Fibroblast of peridontal ligament (primary cell): ENCODE measurements at regions not wholly inside any gene's neighbourhood (a gene's known extent, or its start where the extent isn't known, plus 50 kb on each side); places are given as distances from the start of the nearest gene placed in this dataset.

Experiments
- DNase-seq: peaks from one replicate; pipeline ENCODE4 v3.0.0-alpha.2; 2010; ENCODE audit errors: extremely low read depth

GRCh38 chr5:2240118-2240904 lies 357.6 kb upstream of the IRX4 start:
- DNase-seq: no peak

GRCh38 chr5:2239201-2239910 lies 356.6 kb upstream of the IRX4 start:
- DNase-seq: no peak

- DNase-seq: no peak
These were observed 356.0 kb upstream of the IRX4 start for GRCh38 chr5:2238732-2239131.

- DNase-seq: no peak
These were observed 344.7 kb upstream of the IRX4 start for GRCh38 chr5:2227433-2227832.

- no peak for DNase-seq
These were observed 342.0 kb upstream of the IRX4 start for GRCh38 chr5:2224689-2225088.

GRCh38 chr5:2223303-2223702 lies 340.6 kb upstream of the IRX4 start:
- no peak for DNase-seq

- no peak for DNase-seq
These were observed 339.7 kb upstream of the IRX4 start for GRCh38 chr5:2222246-2222992.

GRCh38 chr5:2221450-2221849 lies 338.7 kb upstream of the IRX4 start:
- DNase-seq: no peak

- DNase-seq: no peak
These were observed 338.0 kb upstream of the IRX4 start for GRCh38 chr5:2220741-2221140.

GRCh38 chr5:2219149-2219776 lies 336.5 kb upstream of the IRX4 start:
- DNase-seq: no peak

- no peak for DNase-seq
These were observed 334.5 kb upstream of the IRX4 start for GRCh38 chr5:2217219-2217618.

- DNase-seq: no peak
These were observed 332.3 kb upstream of the IRX4 start for GRCh38 chr5:2214910-2215590.

- DNase-seq: no peak
These were observed 330.5 kb upstream of the IRX4 start for GRCh38 chr5:2213121-2213730.

- no peak for DNase-seq
These were observed 329.8 kb upstream of the IRX4 start for GRCh38 chr5:2212481-2212880.

- DNase-seq: no peak
These were observed 325.5 kb upstream of the IRX4 start for GRCh38 chr5:2208239-2208544.

- no peak for DNase-seq
These were observed 324.9 kb upstream of the IRX4 start for GRCh38 chr5:2207416-2208238.

GRCh38 chr5:2207109-2207399 lies 324.3 kb upstream of the IRX4 start:
- DNase-seq: no peak

GRCh38 chr5:2206293-2207108 lies 323.8 kb upstream of the IRX4 start:
- DNase-seq: no peak

- no peak for DNase-seq
These were observed 323.0 kb upstream of the IRX4 start for GRCh38 chr5:2205596-2206226.
